Mucosa of descending colon (tissue), 3 donors: ENCODE measurements at regions not wholly inside any gene's neighbourhood (a gene's known extent, or its start where the extent isn't known, plus 50 kb on each side); places are given as distances from the start of the nearest gene placed in this dataset.

Experiments used
- ATAC-seq: fragments of 200-7000 bp; cut with Tn5 transposase; one replicate; pipeline ENCODE4 v1.9.1; 2020; ENCODE audit warnings: mild to moderate bottlenecking, moderate library complexity
- DNase-seq, 3 donors: peaks; one replicate each; pipeline ENCODE4 v3.0.0-alpha.2; 2020
- H3K36me3 ChIP-seq: fragments of 200-600 bp; one replicate; pipeline ENCODE4 v1.8.0; 2021; ENCODE audit warnings: low read depth, mild to moderate bottlenecking
- H3K4me1 ChIP-seq: fragments of 200-600 bp; one replicate; pipeline ENCODE4 v1.8.0; 2021; ENCODE audit warnings: low read depth, mild to moderate bottlenecking
- H3K4me3 ChIP-seq: fragments of 200-600 bp; one replicate; pipeline ENCODE4 v1.8.0; 2021; ENCODE audit warnings: mild to moderate bottlenecking
- H3K9me3 ChIP-seq: fragments of 200-600 bp; one replicate; pipeline ENCODE4 v1.8.0; 2021; ENCODE audit warnings: mild to moderate bottlenecking
- CTCF ChIP-seq: fragments of 200-600 bp; IDR thresholded peaks from one replicate; pipeline ENCODE4 v1.8.0; 2022; ENCODE audit warnings: antibody characterized with exemption, mild to moderate bottlenecking
- intact Hi-C, 2 donors: fragments of 100-400 bp; cut with DNase I in 1 of 2; cut with micrococcal nuclease in 1 of 2; formaldehyde crosslinking; loops; one replicate each; pipeline versions ENCODE4 v1.11.0 to v1.11.1; 2022; cut with DNase I, micrococcal nuclease
- donor health status: DM: no; HTN: no; CAD: no; lungs with moderate emphysema.
- donor health status: DM: no; HTN: no; CAD: no.
- donor health status: DM: no; HTN: yes; CAD: no.

GRCh38 chr5:116626945-116627679, 52.5 kb upstream of the SEMA6A start:
- no peak for TF ChIP-seq CTCF
- DNase-seq = no peak
- ATAC-seq = no peak
- intact Hi-C loops = no loop called here
- no peaks in the 10 kb centered on the region for H3K4me1 ChIP-seq
- no peaks in the 10 kb centered on the region for H3K9me3 ChIP-seq
- H3K4me3 ChIP-seq = no peak overlapping the region
- no peaks in the 10 kb centered on the region for H3K36me3 ChIP-seq

DNA sequence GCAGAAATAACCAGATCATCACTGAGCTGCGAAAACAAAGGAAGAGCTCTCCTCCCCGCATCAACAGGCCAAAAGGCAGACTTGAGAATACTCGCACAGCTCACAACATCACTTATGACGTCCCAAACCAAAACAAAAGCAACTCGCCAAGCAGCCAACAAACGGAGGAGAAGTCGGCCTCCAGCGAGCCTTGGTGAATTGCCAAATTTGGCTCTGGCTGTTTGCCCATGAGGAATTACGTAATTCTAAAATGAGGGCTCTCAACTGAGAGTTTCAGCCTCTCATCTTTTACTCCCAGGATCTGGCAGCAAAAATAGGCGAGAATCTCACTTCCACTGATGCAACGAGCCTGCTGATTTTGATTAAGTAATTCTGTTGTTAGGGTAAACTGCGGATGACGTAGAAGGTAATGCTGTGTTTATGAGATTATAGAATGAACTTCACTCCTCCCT, 51.7 kb upstream of the SEMA6A start:
- intact Hi-C loops = no loop called here
- no peak overlapping the region for H3K4me3 ChIP-seq
- no peak for TF ChIP-seq CTCF
- H3K36me3 ChIP-seq = no peaks in the 10 kb centered on the region
- no peaks in the 10 kb centered on the region for H3K4me1 ChIP-seq
- DNase-seq (peak in 2 of 3 donors; percentile 27 to 63), ATAC-seq (peak; percentile 52)
- no peaks in the 10 kb centered on the region for H3K9me3 ChIP-seq
